HG03135 (cell line): ENCODE measurements at regions not wholly inside any gene's neighbourhood (a gene's known extent, or its start where the extent isn't known, plus 50 kb on each side); places are given as distances from the start of the nearest gene placed in this dataset.

ENCODE experiments used
- ATAC-seq: cut with Tn5 transposase; IDR thresholded peaks from one replicate; pipeline ENCODE4 v1.9.1; 2021; ENCODE audit warnings: mild to moderate bottlenecking, moderate library complexity; ENCODE audit not compliant: unreplicated experiment

- no peak for ATAC-seq
These were observed 140.4 kb upstream of the TAB2 start for GRCh38 chr6:149176971-149177667.

GRCh38 chr6:149179431-149179830 lies 138.1 kb upstream of the TAB2 start:
- no peak for ATAC-seq

GRCh38 chr6:149181304-149181703 lies 136.2 kb upstream of the TAB2 start:
- ATAC-seq, result no peak

GRCh38 chr6:149182262-149182661 lies 135.2 kb upstream of the TAB2 start:
- ATAC-seq, result no peak

- ATAC-seq, result no peak
These were observed 133.0 kb upstream of the TAB2 start for GRCh38 chr6:149184523-149184922.

- ATAC-seq, result no peak
These were observed 131.6 kb upstream of the TAB2 start for GRCh38 chr6:149185799-149186357.

- ATAC-seq, result no peak
These were observed 130.6 kb upstream of the TAB2 start for GRCh38 chr6:149186873-149187272.

GRCh38 chr6:149190224-149190831 lies 127.2 kb upstream of the TAB2 start:
- ATAC-seq, result no peak

- no peak for ATAC-seq
These were observed 122.5 kb upstream of the TAB2 start for GRCh38 chr6:149194820-149195558.

- ATAC-seq, result no peak
These were observed 121.4 kb upstream of the TAB2 start for GRCh38 chr6:149196091-149196490.

- no peak for ATAC-seq
These were observed 120.0 kb upstream of the TAB2 start for GRCh38 chr6:149197482-149197881.

GRCh38 chr6:149198265-149198664 lies 119.2 kb upstream of the TAB2 start:
- no peak for ATAC-seq

- no peak for ATAC-seq
These were observed 117.1 kb upstream of the TAB2 start for GRCh38 chr6:149200282-149200945.

GRCh38 chr6:149201068-149201655 lies 116.3 kb upstream of the TAB2 start:
- no peak for ATAC-seq

- ATAC-seq, result no peak
These were observed 115.4 kb upstream of the TAB2 start for GRCh38 chr6:149202100-149202499.

- ATAC-seq, result no peak
These were observed 114.6 kb upstream of the TAB2 start for GRCh38 chr6:149202952-149203351.

- no peak for ATAC-seq
These were observed 114.0 kb upstream of the TAB2 start for GRCh38 chr6:149203509-149203908.

- ATAC-seq, result no peak
These were observed 109.3 kb upstream of the TAB2 start for GRCh38 chr6:149208134-149208601.

- no peak for ATAC-seq
These were observed 107.4 kb upstream of the TAB2 start for GRCh38 chr6:149209871-149210775.
